ENCODE measurements at regions not wholly inside any gene's neighbourhood (a gene's known extent, or its start where the extent isn't known, plus 50 kb on each side); places are given as distances from the start of the nearest gene placed in this dataset.

DNA sequence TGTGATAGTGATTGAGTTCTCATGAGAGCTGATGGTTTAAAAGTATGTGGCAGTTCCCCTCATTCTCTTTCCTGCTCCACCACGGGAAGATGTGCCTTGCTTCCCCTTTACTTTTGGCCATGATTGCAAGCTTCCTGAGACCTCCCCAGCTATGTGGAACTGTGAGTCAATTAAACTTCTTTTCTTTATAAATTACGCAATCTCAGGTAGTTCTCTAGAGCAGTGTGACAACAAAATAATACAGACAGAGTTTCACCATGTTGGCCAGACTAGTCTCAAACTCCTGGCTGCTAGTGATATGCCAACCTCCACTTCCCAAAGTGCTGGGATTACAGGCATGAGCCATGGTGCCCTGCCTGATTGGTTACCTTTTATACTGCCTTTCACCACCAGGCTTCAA lies 755.2 kb downstream of the METTL15 start:
- DNase-seq (ENCODE audit: low read depth, low spot score) = no peak
- Mint-ChIP-seq H3K36me3 (ENCODE audit: low read depth) (no peaks in the 10 kb centered on the region), H3K4me3 (no peak overlapping the region), H3K4me1 (no peaks in the 10 kb centered on the region), H3K9me3 (no peaks in the 10 kb centered on the region), H3K27ac (ENCODE audit: unreplicated experiment) (no peak overlapping the region), H3K27me3 (ENCODE audit: low read depth) (no peaks in the 10 kb centered on the region)
- TF ChIP-seq, protein P1, sequence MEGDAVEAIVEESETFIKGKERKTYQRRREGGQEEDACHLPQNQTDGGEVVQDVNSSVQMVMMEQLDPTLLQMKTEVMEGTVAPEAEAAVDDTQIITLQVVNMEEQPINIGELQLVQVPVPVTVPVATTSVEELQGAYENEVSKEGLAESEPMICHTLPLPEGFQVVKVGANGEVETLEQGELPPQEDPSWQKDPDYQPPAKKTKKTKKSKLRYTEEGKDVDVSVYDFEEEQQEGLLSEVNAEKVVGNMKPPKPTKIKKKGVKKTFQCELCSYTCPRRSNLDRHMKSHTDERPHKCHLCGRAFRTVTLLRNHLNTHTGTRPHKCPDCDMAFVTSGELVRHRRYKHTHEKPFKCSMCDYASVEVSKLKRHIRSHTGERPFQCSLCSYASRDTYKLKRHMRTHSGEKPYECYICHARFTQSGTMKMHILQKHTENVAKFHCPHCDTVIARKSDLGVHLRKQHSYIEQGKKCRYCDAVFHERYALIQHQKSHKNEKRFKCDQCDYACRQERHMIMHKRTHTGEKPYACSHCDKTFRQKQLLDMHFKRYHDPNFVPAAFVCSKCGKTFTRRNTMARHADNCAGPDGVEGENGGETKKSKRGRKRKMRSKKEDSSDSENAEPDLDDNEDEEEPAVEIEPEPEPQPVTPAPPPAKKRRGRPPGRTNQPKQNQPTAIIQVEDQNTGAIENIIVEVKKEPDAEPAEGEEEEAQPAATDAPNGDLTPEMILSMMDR (conservative IDR thresholded peaks at IDR 0.05) = no peak

DNA sequence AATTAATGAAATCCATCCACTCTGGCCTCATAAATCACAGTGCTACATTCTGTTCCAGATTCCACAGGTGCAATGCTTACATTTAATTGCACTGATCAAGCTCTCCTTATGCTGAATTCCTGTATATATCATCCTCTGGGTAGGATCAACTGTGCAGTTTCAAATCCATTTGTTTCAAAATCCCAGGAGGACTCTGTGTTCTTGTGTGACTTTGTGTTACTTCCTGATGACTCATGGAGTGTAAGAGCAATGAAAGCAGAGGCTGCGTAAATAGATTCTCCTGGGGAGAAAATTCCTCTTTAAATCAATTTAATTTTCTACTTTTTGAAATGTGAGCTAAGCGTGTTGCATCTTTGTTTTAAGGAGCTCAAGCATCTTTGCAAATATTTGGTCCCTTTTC lies 752.7 kb downstream of the METTL15 start:
- Mint-ChIP-seq H3K4me3 (no peak overlapping the region), H3K27me3 (ENCODE audit: low read depth) (no peaks in the 10 kb centered on the region), H3K9me3 (no peaks in the 10 kb centered on the region), H3K4me1 (no peaks in the 10 kb centered on the region), H3K27ac (ENCODE audit: unreplicated experiment) (no peak overlapping the region), H3K36me3 (ENCODE audit: low read depth) (no peaks in the 10 kb centered on the region)
- TF ChIP-seq, protein P1 (conservative IDR thresholded peaks at IDR 0.05) = no peak
- DNase-seq (ENCODE audit: low read depth, low spot score) = no peak

DNA sequence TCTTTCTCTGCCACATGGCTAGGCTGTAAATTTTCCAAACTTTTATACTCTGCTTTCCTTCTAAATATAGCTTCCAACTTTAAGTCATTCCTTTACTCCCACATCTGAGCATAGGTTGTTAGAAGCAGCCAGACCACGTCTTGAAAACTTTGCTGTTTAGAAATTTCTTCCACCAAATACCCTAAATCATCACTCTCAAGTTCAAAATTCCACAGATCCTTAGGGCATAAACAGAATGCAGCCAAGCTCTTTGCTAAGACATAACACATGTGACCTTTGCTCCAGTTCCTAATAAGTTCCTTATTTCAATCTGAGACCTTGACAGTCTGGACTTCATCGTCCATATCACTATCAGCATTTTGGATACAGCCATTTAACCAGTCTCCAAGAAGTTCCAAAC lies 749.9 kb downstream of the METTL15 start:
- Mint-ChIP-seq H3K9me3 (no peaks in the 10 kb centered on the region), H3K27ac (ENCODE audit: unreplicated experiment) (no peak overlapping the region), H3K27me3 (ENCODE audit: low read depth) (no peaks in the 10 kb centered on the region), H3K4me3 (no peak overlapping the region), H3K36me3 (ENCODE audit: low read depth) (no peaks in the 10 kb centered on the region), H3K4me1 (no peaks in the 10 kb centered on the region)
- no peak for DNase-seq (ENCODE audit: low read depth, low spot score)
- TF ChIP-seq, protein P1 (conservative IDR thresholded peaks at IDR 0.05) = no peak

DNA sequence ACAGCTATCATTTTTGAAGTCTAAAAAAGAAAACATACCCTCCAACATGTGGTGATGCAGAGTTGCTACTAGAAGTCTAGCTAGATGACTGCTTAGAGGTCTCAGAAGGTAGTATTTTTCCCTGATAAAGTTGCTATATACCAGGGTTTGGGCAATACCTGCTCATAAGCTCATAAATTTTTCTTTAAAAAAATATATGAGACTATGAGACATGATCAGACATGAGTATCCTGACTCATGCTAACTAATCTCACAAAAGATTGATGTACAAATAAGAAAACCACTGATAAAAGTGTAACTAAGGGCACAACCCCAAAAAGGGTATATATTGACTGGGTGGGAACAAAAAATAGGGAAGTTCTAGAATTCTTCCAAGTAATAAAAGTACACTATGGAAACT lies 740.9 kb downstream of the METTL15 start:
- Mint-ChIP-seq H3K27me3 (ENCODE audit: low read depth) (no peaks in the 10 kb centered on the region), H3K36me3 (ENCODE audit: low read depth) (peaks cover 5% of the 10 kb centered on the region), H3K4me1 (no peaks in the 10 kb centered on the region), H3K27ac (ENCODE audit: unreplicated experiment) (no peak overlapping the region), H3K4me3 (no peak overlapping the region), H3K9me3 (peaks cover 5% of the 10 kb centered on the region)
- no peak for DNase-seq (ENCODE audit: low read depth, low spot score)
- TF ChIP-seq, protein P1 (conservative IDR thresholded peaks at IDR 0.05) = no peak

DNA sequence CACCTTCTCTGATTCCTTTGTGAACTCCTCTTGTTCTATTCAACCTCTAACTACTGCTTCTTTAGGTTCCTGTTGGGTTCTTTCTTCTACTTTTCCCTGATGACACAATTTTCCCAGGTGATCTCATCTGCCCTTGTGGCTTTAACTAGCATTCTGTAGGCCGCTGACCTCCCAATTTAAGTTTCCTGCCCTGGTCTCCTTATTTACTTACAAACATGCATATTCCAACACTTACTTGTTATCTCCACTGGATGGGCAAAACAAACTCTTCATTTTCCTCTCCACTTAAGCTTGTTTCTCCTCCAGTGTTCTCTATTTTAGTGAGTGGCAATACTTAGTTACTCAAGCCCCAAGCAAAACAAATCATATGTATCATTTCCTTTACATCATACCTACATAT lies 734.5 kb downstream of the METTL15 start:
- TF ChIP-seq, protein P1 (conservative IDR thresholded peaks at IDR 0.05) = no peak
- Mint-ChIP-seq H3K4me3 (no peak overlapping the region), H3K9me3 (no peaks in the 10 kb centered on the region)

DNA sequence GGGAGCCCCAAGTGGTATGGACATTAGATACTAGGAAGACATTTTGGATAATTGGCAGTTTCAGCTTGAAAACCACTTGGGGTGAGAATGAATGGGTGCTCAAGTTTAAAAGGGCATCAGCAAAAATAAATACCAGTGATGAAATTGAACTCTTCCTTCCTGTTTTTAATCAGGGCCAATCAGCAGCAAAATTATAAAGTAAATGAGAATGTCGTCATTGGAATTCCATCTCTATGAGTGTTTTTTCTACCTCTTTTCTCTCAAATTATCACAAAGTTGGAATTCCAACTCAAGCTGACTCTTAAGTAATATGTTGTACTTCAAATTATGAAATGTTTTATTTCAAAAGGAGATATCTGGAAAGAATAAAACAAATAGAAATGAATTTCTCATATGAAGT lies 730.6 kb downstream of the METTL15 start:
- TF ChIP-seq, protein P1 (conservative IDR thresholded peaks at IDR 0.05) = no peak
- Mint-ChIP-seq H3K4me3 (no peak overlapping the region), H3K27me3 (ENCODE audit: low read depth) (no peaks in the 10 kb centered on the region), H3K9me3 (no peaks in the 10 kb centered on the region), H3K4me1 (peaks cover 9% of the 10 kb centered on the region), H3K36me3 (ENCODE audit: low read depth) (no peaks in the 10 kb centered on the region), H3K27ac (ENCODE audit: unreplicated experiment) (no peak overlapping the region)
- no peak for DNase-seq (ENCODE audit: low read depth, low spot score)

More for the DNA sequence above, 734.5 kb downstream of the METTL15 start:
- no peak for DNase-seq (ENCODE audit: low read depth, low spot score)
- Mint-ChIP-seq H3K4me1 (no peaks in the 10 kb centered on the region), H3K27me3 (ENCODE audit: low read depth) (no peaks in the 10 kb centered on the region), H3K27ac (ENCODE audit: unreplicated experiment) (no peak overlapping the region), H3K36me3 (ENCODE audit: low read depth) (no peaks in the 10 kb centered on the region)
